ENCODE measurements at regions not wholly inside any gene's neighbourhood (a gene's known extent, or its start where the extent isn't known, plus 50 kb on each side); places are given as distances from the start of the nearest gene placed in this dataset.

DNA sequence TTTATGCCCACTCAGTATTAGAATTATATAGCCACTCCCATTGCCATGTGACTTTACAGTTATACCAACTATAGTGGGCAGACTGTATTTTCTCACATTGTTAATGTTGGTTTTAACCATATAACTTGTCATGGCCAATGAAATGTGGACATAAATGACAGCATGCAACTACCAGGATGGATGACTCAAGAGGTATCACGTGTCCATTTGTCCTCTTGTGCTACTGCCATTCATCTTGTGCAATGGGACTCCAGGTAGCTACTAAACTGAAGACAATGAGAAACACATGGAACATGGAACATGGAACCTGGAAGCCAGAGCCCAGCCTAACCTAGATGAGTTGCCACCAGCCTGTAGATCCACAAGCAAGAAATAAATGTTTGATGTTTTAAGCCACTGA lies 242.7 kb upstream of the IPO5 start:
- TF ChIP-seq, protein P1, sequence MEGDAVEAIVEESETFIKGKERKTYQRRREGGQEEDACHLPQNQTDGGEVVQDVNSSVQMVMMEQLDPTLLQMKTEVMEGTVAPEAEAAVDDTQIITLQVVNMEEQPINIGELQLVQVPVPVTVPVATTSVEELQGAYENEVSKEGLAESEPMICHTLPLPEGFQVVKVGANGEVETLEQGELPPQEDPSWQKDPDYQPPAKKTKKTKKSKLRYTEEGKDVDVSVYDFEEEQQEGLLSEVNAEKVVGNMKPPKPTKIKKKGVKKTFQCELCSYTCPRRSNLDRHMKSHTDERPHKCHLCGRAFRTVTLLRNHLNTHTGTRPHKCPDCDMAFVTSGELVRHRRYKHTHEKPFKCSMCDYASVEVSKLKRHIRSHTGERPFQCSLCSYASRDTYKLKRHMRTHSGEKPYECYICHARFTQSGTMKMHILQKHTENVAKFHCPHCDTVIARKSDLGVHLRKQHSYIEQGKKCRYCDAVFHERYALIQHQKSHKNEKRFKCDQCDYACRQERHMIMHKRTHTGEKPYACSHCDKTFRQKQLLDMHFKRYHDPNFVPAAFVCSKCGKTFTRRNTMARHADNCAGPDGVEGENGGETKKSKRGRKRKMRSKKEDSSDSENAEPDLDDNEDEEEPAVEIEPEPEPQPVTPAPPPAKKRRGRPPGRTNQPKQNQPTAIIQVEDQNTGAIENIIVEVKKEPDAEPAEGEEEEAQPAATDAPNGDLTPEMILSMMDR (IDR thresholded peaks at IDR 0.05; ENCODE audit: low read length, missing control alignments) = no peak
- no peak for DNase-seq (ENCODE audit: low read depth)
- H3K4me3 ChIP-seq (replicated peaks; ENCODE audit: low read depth, low read length) = no peak overlapping the region

GRCh38 chr13:97712770-97713169 lies 240.7 kb upstream of the IPO5 start:
- no peak for DNase-seq (ENCODE audit: low read depth)

GRCh38 chr13:97715763-97716162 lies 237.7 kb upstream of the IPO5 start:
- DNase-seq (ENCODE audit: low read depth) = peak; percentile 14
- H3K4me3 ChIP-seq (replicated peaks; ENCODE audit: low read depth, low read length) = no peak overlapping the region
- TF ChIP-seq, protein P1 (IDR thresholded peaks at IDR 0.05; ENCODE audit: low read length, missing control alignments) = no peak

More at GRCh38 chr13:97712770-97713169, 240.7 kb upstream of the IPO5 start:
- TF ChIP-seq, protein P1 (IDR thresholded peaks at IDR 0.05; ENCODE audit: low read length, missing control alignments) = no peak
- H3K4me3 ChIP-seq (replicated peaks; ENCODE audit: low read depth, low read length) = no peak overlapping the region

- TF ChIP-seq, protein P1 (IDR thresholded peaks at IDR 0.05; ENCODE audit: low read length, missing control alignments) = no peak
- no peak for DNase-seq (ENCODE audit: low read depth)
- H3K4me3 ChIP-seq (replicated peaks; ENCODE audit: low read depth, low read length) = no peak overlapping the region
Measured at GRCh38 chr13:97716746-97717145, 236.7 kb upstream of the IPO5 start.

- TF ChIP-seq, protein P1 (IDR thresholded peaks at IDR 0.05; ENCODE audit: low read length, missing control alignments) = no peak
- no peak for DNase-seq (ENCODE audit: low read depth)
- H3K4me3 ChIP-seq (replicated peaks; ENCODE audit: low read depth, low read length) = no peak overlapping the region
Measured at GRCh38 chr13:97719736-97720135, 233.7 kb upstream of the IPO5 start.

GRCh38 chr13:97720896-97721295 lies 232.6 kb upstream of the IPO5 start:
- no peak for DNase-seq (ENCODE audit: low read depth)
- TF ChIP-seq, protein P1 (IDR thresholded peaks at IDR 0.05; ENCODE audit: low read length, missing control alignments) = no peak
- H3K4me3 ChIP-seq (replicated peaks; ENCODE audit: low read depth, low read length) = no peak overlapping the region

DNA sequence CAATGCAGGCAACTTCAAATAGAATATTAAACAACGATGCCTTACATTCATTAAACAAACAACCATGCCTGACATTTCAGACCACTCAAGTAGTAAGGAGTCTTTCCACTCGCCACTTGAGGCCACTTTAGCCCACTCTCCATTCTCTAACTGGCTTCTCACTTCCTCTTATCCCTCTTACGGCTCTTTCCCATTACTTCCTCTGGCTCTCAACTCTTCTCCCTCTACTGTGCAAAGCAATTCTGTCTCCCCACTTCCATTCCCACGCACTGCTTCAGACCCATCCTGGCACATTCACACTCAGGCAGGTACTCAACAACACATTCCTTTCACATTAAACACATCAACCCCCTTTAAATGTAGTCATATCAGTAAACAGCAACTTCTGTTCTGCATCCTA lies 229.8 kb upstream of the IPO5 start:
- DNase-seq (ENCODE audit: low read depth) = no peak
- TF ChIP-seq, protein P1 (IDR thresholded peaks at IDR 0.05; ENCODE audit: low read length, missing control alignments) = no peak
- no peak overlapping the region for H3K4me3 ChIP-seq (replicated peaks; ENCODE audit: low read depth, low read length)
